ENCODE measurements at regions not wholly inside any gene's neighbourhood (a gene's known extent, or its start where the extent isn't known, plus 50 kb on each side); places are given as distances from the start of the nearest gene placed in this dataset.

DNA sequence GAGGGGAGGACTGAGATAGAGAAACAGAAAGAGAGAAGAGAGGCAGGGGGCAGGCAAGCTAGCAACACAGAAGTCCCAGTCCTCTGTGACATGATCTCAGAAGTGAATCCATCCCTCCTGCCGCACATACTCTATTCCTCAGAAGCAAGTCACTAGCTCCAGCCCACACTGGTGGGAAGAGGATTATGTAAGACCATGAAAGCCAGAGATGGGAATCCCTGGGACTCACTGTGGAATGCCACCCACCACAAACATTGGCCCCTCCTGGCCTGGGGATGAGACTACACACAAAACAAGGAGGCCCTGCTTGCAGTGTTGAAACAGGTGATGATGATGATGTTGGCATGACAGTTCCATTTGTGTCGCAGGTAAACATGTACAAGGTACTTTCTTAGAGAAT lies 419.9 kb downstream of the IRS2 start:
- Histone ChIP-seq H3K4me2 (ENCODE audit: low read depth, low read length) (no peak overlapping the region), H3K36me3 (ENCODE audit: control insufficient read depth, insufficient read depth, low read length) (no peaks in the 10 kb centered on the region), H4K5ac (ENCODE audit: low read depth, low read length) (no peak overlapping the region), H4K20me1 (ENCODE audit: insufficient read depth, low read length) (no peaks in the 10 kb centered on the region), H3K14ac (replicated peaks; ENCODE audit: low read depth, low read length) (no peak overlapping the region), H3K4me1 (ENCODE audit: control insufficient read depth, insufficient read depth, low read length) (no peaks in the 10 kb centered on the region), H3K27ac (ENCODE audit: insufficient read depth, low read length) (no peak overlapping the region), H2BK5ac (ENCODE audit: low read depth, low read length, poor library complexity, severe bottlenecking) (no peak overlapping the region), H3K56ac (ENCODE audit: extremely low read depth, insufficient read depth, low read length) (no peak overlapping the region), H3K27me3 (ENCODE audit: control insufficient read depth, insufficient read depth, low read length) (no peaks in the 10 kb centered on the region; the same call in 1 of the 2 replicates), H3K4me3 (ENCODE audit: insufficient read depth, low read depth, low read length) (no peak overlapping the region), H3K9me1 (ENCODE audit: insufficient read depth, low read length) (no peaks in the 10 kb centered on the region), H3K79me1 (ENCODE audit: low read depth in 1 of 2, low read length in 2 of 2) (no peaks in the 10 kb centered on the region), H3K23ac (ENCODE audit: low read depth, low read length) (no peak overlapping the region), H2BK120ac (ENCODE audit: low read depth, low read length) (no peak overlapping the region), H3K9ac (ENCODE audit: low read depth, low read length) (no peak overlapping the region), H4K91ac (ENCODE audit: insufficient read depth, low read depth, low read length) (no peak overlapping the region), H3K4ac (ENCODE audit: low read depth, low read length) (no peak overlapping the region; the same call in 1 of the 2 replicates), H2AK5ac (ENCODE audit: low read depth, low read length) (no peak overlapping the region), H2AK9ac (replicated peaks; ENCODE audit: low read depth, low read length, poor library complexity) (no peak overlapping the region), H3K18ac (ENCODE audit: low read depth, low read length) (no peak overlapping the region), H2AFZ (replicated peaks; ENCODE audit: low read length, poor library complexity) (no peak overlapping the region), H2BK15ac (ENCODE audit: low read depth, low read length) (no peak overlapping the region), H3K9me3 (ENCODE audit: control insufficient read depth, insufficient read depth, low read length) (peaks cover 3% of the 10 kb centered on the region; the same call in 1 of the 2 replicates), H2BK20ac (ENCODE audit: low read depth, low read length) (no peak overlapping the region), H4K8ac (ENCODE audit: low read depth in 2 of 2, low read length in 2 of 2) (no peak overlapping the region)
- CTCF ChIA-PET: interaction anchor here (0.9 kb wide), 1 partner anchor 11 kb away, joined by 3 read pairs; no protein-coding TSS in a partner anchor
- no TSS peak for BruUV-seq (replicated peaks)
- ATAC-seq (ENCODE audit: low read depth) (0 out of 2 replicates have a peak, but pooled peaks have one; percentile 27), DNase-seq (peak; percentile 22)
- dilution Hi-C loops (cut with HindIII; ENCODE audit: low sequenced_read_pairs, unreplicated experiment): no loop called here
- intact Hi-C loops (cut with micrococcal nuclease): no loop called here
- TF ChIP-seq POLR2A (IDR thresholded peaks at IDR 0.05; ENCODE audit: low read depth, low read length): no peak
- no CpG with 5 or more reads among the region's 2 CpGs for WGBS, 2 experiments (ENCODE audit: extremely low coverage in 2 of 2, insufficient read length in 1 of 2)
- POLR2A ChIA-PET (ENCODE audit: unreplicated experiment): no interaction called here
- in situ Hi-C loops (cut with MboI; ENCODE audit: low sequenced_read_pairs): loop anchor here (25.0 kb wide), 1 partner anchor 746 kb away; no protein-coding TSS in a partner anchor

All from IMR-90 (cell line).